NCI-H82 treated with DMSO at 0.1 percent for 48 hours (cell line): ENCODE measurements at regions not wholly inside any gene's neighbourhood (a gene's known extent, or its start where the extent isn't known, plus 50 kb on each side); places are given as distances from the start of the nearest gene placed in this dataset.
"Not testable (repeated sequence)": the region's sequence is repeated elsewhere in the genome, so short reads cannot be mapped to it uniquely, and the experiment has no call there.

Source experiments
- DNase-seq: peaks from one replicate; lab custom pipeline; 2025; ENCODE audit not compliant: unreplicated experiment; lab: John Stamatoyannopoulos, UW

DNA sequence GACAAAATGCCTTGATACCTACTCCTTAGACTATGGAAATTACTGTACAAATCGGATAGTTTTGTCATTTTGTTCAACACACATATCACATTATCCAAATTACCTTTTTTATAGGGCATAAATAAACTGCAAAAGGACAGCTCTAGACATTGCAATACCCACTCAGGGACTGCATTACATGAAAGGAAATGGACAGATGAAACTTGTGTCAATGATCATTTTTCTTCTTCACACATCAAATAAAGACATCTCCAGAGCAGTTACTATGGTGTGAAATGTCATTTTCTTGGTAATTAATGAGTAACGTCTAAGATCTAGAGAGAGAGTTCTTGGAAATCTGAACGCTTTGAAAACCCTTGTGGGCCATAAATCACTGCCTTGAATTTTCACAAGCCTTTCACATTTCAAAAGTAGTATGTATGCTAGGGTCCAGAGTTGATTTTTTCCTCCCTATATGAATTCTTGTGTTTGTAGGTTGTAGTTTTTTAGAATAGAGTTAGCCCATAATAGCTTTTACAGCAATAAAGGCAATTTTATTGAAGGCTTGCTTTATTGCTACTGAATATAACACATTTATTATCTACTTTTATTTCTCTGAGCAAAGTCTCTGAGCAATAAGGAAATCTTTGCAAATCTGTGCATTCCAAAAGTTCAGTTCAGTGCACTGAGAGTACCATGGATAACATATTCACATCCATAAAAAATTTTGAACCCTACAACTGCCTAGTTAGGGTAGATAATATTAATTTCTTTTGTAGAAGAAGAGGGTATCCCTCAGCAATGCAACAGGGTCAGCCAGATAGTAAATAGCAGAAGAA, 358.0 kb upstream of the PCSK5 start:
- DNase-seq: no peak

DNA sequence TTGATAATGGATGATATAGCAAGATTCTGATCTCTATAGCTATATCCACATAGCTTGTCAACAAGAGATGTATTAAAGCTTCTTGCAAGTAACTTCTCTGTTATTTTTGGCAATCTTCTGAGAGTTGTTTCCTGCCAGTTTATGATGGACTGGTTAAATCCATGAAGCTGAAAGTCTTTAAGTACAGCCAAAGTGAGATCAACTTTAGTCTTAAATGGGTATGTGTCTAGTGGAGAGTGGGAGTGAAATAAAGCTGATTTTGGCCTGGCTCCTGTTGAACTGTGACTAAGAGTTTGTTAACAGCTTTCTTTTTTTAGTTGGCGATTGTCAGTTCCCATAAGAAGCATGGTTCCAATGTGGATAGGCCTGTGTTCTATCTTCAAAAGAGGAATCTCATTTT, 350.9 kb upstream of the PCSK5 start:
- no peak for DNase-seq

DNA sequence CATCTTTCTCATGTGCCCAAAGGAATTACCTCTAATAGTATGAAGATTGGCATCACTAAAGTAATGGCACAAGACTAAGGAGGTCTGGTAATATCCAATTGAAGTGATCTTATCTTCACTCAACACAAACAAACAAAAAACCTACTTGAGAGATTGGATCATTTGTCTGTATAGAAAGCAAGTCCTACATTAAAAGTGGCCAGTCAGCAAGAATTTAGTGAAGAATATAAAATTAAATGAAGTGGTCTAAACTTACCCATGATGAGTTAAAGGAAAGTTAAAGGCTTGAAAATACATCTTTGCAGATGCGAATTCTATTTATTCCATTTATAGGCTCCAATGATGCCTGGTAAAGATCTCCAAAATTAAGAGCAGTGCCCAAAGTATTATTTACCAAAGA, 350.3 kb upstream of the PCSK5 start:
- DNase-seq: no peak

DNA sequence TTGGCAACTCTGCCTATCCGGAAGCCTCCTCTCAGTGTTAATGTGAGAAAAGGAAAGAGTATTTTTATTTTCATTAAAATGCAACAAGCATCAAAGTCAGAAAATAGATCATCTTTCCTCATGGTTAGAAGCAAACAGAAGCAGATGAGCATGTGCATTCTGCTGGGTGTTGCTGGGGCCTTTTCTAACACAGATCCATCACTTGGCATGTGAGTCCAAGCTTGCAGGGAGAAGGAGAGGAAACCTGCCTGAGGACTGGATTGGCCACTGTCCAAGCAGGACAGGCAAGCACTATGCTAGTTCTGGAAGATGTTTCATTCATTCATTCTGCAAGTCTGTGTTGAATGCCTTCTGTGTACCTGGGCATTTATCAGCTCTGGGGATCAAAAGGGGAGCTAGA, 348.7 kb upstream of the PCSK5 start:
- DNase-seq: no peak

DNA sequence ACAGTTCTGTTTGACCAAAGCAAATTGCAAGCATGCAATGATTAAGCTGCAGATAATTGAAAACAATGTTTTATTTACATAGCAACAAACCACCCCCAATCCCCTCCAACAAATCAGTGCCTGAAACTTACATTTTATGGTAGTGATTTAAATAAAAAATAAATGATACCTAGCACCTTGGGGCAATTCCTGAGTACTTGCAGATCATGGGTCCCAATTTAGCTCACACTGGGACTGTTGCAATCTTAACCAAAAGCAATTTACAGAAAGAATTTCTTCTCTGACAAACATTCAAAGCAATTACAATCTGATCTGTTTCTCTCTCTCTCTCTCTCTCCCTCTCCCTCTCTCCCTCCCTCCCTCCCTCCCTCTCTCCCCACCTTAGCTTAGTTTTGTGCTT, 345.7 kb upstream of the PCSK5 start:
- DNase-seq: no peak

DNA sequence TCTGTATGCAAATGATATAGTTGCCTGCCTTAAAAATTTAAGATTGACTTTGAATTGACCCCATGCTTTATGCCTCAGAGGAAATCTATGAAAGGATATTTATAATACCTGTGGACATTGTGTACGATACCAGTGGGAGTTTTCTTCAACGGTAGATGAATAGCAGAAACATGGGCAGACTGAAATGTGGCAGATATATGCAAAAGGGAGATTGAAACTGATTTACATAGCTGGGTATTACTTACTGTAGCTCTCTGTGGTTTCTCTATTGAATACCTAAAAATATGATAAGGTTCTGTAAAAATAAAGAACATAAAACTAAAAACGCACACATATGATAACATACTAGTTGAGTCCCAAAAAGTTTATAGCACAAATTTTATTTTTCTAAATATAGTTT, 345.2 kb upstream of the PCSK5 start:
- DNase-seq: no peak

DNA sequence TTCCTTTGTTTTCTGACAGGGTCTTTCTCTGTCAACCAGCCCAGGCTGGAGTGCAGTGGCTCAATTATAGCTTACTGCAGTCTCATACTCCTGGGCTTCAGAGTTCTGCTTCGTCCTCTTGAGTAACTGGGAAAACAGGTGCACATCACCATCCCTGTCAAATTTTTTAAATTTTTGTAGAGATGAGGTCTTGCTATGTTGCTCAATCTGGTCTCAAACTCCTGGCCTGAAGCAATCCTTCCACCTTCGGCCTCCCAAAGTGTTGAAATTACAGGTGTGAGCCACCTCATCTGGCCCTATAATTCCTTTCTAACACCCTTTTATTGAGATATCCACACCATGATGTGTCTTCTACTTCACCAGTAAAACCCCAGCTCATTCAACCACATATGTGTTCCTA, 341.6 kb upstream of the PCSK5 start:
- DNase-seq: no peak

DNA sequence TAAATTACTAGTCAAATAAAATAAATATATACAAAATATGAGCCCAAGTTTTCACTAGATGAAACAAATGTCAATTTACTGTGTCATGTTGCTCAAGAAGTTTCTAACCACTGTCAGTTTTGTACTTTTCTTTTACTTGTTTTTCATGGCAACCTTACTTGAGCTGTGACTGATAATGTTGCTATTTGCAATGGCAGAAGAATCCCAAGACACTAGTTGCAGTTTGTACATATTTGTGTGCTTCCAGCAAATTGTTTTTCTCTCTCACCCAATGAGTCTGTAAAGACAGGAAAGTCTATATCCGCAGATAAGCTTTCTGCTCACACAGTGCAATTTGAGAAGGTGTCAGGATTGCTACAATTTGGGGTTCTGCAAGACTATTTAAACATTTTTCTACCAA, 338.6 kb upstream of the PCSK5 start:
- no peak for DNase-seq

DNA sequence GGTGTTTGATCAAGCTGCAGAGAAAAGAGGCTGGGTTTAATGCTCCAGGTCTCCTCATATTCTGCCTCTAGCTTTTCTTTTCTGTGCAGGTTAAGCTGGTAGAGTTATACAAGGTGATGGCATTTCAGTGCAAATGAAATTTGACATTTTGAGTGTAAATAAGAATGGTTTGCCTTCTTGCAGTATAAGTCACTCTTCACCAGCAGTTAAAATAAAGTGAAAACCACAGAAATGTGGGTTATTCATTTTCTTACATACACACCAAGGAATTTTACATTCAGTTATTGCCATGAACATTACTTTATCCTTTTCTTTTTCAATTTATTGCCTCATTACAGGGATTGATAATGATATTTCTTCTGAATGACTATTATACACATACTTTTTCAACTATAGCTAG, 337.5 kb upstream of the PCSK5 start:
- no peak for DNase-seq

DNA sequence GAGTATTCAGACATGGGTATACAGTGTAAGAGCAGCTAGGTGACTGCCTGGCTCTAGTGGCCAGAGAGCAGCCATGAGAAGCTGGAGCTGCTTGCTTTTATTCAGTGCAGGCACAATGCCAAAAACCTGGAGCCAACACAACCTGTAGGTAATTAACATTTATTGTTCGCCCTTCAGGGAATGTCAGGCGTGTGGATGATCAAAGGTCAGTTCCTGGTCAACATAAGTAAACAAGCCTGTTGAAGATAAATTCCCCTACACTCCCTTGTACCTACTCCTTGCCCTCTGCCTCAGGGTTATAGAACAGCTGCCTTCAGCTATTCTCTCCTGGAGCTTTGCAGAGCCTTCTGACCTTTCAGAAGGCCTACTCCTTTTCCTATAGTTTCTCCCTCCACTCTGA, 323.7 kb upstream of the PCSK5 start:
- not testable (repeated sequence) for DNase-seq

DNA sequence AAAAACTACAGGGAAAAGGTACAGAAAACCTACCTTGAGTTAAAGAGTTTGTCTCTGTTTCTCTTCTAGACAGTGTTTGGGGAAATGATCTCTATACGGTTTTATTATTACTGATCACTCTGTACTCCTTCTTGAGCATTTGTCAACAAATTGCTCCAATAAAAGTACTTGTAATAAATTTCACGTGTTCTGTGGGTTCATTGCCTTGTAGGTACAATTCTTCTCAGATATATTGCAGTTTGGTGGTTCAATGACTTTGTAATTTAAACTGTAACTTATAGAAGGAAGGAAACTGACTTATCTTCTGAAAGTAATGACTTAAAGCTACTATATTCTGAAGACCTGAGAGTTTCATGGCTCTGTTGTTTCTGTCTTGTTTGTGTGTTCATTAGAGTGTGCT, 319.9 kb upstream of the PCSK5 start:
- DNase-seq: no peak

DNA sequence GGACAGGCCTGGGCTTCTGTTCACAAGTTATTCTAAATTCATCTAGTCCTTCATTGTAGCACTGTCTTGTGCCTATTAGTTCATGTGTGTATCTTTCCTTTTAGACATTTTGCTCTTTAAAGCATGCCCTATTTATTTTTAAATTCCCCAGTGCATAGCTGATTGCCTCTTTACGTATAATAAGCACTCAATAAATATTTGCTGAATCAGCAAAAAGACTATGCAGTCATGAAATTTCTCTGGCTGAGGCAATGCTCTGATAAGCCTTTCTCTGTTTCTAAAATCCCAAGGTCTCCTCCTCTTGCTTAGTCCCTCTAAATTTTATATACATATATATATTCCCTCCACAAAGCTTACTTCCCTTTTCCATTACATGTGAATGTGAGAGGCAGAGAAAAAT, 315.9 kb upstream of the PCSK5 start:
- DNase-seq: no peak

DNA sequence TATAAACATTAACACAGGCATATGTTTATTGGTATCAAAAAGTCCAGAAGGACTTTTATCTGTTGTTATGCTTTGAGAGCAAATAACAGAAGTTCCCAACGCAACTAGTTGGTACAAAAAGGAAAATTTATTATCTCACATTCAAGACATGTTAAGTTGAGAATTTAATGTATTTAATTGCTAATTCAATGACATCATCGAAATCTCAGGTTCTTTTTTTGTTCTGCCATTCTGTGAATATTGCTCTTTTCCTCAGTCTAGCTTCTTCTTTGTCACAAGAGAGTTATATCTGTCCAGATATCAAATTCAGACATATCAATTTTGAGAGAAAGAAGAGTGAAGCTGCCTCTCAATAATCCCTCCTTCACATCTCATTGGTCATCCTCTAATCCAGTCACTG, 307.6 kb upstream of the PCSK5 start:
- no peak for DNase-seq

DNA sequence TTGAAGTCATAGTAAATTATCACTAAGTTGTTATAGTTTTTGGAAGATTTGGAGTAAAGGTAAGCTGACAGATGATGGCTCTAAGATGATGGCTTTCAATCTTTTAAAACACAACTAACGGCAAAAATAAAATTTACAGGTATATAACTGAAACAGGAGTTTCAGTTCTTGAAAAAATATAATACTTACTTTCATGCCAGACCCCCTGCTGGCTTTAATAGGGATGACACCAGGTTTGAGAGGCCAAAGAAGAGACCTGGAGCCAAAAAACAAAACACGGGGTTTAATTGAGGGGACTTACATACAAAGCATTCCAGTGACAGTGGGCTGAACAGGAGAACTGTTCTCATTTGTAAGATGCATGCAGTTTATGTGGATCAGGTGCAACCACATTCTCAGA, 301.7 kb upstream of the PCSK5 start:
- DNase-seq: no peak

DNA sequence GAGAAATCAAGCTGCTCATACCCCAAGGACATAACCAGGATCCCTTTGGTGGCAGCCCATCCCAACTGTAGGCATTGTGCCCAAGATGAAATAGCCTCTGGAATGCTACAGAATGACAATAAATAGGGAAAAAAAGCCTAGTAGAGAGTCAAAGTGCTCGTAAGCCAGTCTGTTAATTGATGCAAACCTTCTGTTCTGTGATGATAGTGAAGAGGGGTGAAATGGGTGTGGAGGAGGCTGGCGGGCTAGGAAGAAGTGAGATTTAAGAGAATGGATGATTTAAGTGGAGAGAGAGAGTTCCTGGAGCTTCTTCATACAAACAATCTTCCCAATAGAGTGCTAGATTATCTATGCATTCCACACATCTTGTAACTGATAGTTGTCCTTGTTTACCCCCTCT, 301.0 kb upstream of the PCSK5 start:
- no peak for DNase-seq

DNA sequence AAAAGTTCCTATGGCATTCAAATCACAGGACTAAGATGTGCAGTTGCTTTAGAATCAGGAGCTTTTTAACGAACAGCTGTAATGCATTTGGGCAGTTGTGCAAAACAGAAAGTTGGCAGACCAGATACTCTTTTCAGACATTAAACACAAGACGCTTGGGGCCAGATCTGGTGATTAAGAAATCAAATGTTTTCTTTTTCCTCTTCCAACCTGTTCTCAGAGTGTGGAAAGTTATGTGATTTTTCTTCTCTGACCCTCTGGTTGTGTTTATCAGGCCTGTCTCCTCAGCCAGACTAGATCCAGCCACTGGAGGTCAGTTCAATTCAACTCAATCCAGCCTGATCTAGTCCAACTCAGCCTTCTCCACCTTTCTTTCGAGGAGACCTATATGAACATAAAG, 298.5 kb upstream of the PCSK5 start:
- no peak for DNase-seq

DNA sequence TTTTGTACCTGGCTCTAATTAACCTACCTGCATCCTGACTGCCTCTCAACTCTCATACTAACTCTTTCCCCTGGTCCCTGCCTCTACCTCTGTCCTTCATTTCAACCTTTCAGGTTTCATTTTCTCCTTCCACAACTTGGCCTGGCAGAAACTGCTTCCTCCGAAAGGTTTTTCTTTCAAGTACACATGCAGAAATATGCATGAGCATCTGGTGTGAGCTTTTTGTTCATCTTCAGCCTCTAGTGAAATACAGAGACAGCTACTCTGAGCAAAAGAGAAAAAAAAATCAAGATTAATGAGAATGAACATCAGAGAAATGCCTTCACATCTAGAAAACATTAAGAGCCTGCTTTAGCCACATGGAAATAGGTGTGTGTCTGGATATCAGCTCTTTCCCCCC, 297.9 kb upstream of the PCSK5 start:
- DNase-seq: no peak

DNA sequence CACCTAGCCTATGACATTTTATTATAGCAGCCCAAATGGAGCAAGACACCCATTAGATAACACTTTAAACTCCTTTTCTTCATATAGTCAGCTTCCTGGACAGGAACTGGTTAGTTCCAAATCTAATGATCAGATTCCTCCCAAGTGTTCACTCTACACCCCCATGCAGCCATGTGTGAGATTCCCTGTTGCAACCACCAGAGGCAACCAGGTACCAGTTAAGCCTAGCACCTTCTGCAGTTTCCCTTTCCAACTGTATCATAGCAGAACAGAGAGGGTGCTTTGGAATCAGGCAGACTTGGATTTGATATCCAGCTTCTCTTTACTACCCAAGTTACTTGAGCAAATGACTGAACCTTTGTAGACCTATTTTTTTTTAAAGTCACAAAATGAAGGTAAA, 296.6 kb upstream of the PCSK5 start:
- no peak for DNase-seq

DNA sequence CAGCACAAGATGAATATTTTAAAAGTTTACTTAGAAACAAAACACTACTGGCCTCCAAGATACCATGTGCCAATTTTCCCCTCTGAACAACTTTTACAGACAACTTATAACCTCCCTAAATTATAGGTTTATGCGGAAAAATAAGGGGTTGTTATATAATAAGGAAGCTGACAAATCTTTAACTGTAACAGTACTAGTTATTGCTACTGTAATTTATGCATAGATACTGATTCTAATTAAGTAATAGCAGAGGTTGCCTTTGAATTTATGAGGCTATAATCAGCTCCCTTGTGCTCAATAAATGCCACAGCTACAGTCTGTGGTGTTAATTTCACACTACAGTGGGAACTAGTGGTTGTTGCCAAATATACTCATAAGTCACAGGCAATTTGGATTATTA, 291.3 kb upstream of the PCSK5 start:
- no peak for DNase-seq

DNA sequence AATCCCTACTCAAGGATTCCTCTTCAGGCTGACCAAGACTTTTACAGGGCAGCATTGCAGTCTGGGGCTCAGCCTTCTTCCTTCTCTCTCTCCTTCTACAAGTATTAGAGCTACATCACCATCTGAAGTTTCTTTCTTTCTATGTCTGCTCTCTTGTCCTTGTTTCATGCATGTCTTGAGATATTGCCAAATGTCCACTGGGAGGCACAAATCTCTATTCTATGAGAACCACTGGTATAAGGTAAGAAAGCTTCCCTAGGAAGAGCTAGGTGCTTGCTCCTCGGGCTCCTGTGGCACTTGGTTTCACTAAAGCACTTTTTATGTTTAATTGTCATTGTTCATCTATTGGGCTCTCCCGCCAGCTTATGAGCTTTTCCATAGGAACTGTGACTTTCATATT, 289.2 kb upstream of the PCSK5 start:
- DNase-seq: no peak

DNA sequence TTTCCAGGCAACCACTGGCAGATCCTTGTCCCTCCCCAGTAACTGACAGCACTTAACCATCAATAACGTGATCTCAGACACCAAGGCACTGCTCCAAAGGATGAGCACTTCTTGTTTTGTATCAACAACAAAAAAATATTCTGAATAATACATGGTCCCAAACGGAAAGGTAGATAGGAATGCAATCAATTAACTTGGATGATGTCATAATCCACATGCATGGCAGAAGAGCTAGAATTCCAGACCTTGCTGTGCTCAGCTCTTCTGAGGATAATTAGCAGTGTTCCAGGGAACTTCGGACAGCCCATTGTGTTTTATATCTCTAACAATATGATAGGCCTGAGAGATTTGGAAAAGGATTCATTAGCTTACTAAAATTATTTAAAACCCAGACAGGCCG, 288.4 kb upstream of the PCSK5 start:
- DNase-seq: no peak

DNA sequence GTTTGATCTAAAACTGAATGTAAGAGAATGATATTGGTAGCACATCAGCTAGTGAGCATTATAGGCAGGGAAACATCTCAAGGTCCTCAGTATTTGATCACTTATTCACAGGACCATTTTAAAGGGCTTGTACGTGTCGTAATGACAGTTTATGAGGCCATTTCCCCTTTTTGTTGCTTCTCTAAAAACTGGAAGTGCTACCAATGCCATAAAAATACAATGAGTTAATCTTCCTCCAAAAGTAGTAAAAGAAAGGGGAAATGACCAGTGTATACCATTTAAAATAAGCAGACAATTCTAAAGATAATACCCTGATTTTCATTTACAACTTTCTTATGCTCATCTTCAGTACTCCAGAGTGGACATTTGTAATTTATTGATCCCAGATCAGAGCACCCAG, 285.8 kb upstream of the PCSK5 start:
- DNase-seq: no peak

DNA sequence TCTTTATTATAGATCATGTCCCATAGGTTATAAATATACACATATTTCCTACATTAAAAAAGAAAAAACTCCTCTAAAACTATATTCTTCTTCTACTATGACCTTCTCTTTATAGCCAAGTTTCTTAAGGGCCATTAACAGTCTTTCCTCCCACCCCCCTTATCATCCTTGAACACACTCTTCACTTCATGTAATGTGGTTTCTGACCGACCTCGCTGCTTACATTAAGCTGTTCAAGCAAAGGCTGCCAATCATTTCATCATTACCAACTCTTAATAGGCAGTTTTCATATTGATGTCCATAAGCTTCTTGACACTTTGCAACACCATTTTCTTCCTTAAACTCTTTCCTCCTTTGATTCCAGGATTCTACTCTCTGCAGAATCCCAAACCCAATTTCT, 283.0 kb upstream of the PCSK5 start:
- DNase-seq: no peak

DNA sequence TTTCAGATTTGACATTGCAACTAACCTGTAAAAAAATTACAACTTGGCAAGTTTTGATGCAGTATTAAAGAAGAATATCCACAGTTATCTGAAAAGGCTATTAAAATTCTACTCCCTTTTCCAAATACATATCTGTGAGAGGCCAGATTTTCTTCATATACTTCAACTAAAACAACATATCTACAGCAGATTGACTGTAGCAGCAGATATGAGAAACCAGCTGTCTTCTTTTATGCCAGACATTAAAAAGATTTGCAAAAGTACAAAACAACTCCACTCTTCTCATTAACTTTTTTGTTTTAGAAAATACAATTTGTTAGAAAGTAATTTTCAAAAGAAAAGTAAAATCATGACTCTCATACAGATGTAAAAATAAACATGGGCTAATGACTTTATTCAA, 281.1 kb upstream of the PCSK5 start:
- no peak for DNase-seq
